GM12891 (cell line): ENCODE measurements at regions not wholly inside any gene's neighbourhood (a gene's known extent, or its start where the extent isn't known, plus 50 kb on each side); places are given as distances from the start of the nearest gene placed in this dataset.

Experiments used
- PAX5 ChIP-seq: IDR thresholded peaks from 2 replicates; pipeline ENCODE4 v1.6.1; 2011; ENCODE audit warnings: low read length, moderate library complexity, mild to moderate bottlenecking; ENCODE audit not compliant: insufficient read depth, severe bottlenecking
- POLR2A ChIP-seq: IDR thresholded peaks from 2 replicates; pipeline ENCODE4 v1.6.1; 2011; ENCODE audit warnings: low read depth, low read length, control low read depth
- POLR2AphosphoS5 ChIP-seq: IDR thresholded peaks from 2 replicates; pipeline ENCODE4 v1.6.1; 2011; ENCODE audit warnings: low read depth, low read length, control low read depth
- POU2F2 ChIP-seq: IDR thresholded peaks from 2 replicates; pipeline ENCODE4 v1.6.1; 2011; ENCODE audit warnings: low read depth, mild to moderate bottlenecking, control low read depth, low read length, moderate library complexity
- SPI1 ChIP-seq: IDR thresholded peaks from 2 replicates; pipeline ENCODE4 v1.6.1; 2011; ENCODE audit warnings: low read depth, low read length, control low read depth
- TAF1 ChIP-seq: IDR thresholded peaks from 2 replicates; pipeline ENCODE4 v1.6.1; 2011; ENCODE audit warnings: low read depth, low read length, control low read depth

- TF ChIP-seq PAX5 (no peak), POLR2A (no peak), POLR2AphosphoS5 (no peak), SPI1 (no peak), POU2F2 (no peak), TAF1 (no peak)
These were observed 572.8 kb downstream of the TFAP2A start for GRCh38 chr6:9841886-9842725.
